Liver (tissue), 8 donors: ENCODE measurements at regions not wholly inside any gene's neighbourhood (a gene's known extent, or its start where the extent isn't known, plus 50 kb on each side); places are given as distances from the start of the nearest gene placed in this dataset.
"Not testable (repeated sequence)": the region's sequence is repeated elsewhere in the genome, so short reads cannot be mapped to it uniquely, and the experiment has no call there.

Experiments
- DNase-seq: peaks from one replicate; pipeline ENCODE4 v3.0.0-alpha.2; 2017; ENCODE audit warnings: low spot score
- H3K27ac ChIP-seq, 2 donors: one replicate each; pipeline ENCODE4 v1.7.0; 2013; ENCODE audit warnings: inconsistent platforms in 2 of 2, low read length in 2 of 2, control low read depth in 1 of 2, low read depth in 1 of 2, mild to moderate bottlenecking in 1 of 2
- H3K27me3 ChIP-seq, 4 donors: one replicate each; pipeline versions ENCODE4 v1.6.1 to v1.7.0; 2013; ENCODE audit warnings: low read length in 3 of 4, inconsistent platforms in 1 of 4, mild to moderate bottlenecking in 1 of 4, moderate library complexity in 1 of 4; ENCODE audit not compliant: control insufficient read depth in 4 of 4, insufficient read depth in 4 of 4
- H3K36me3 ChIP-seq, 4 donors: one replicate each; pipeline versions ENCODE4 v1.6.1 to v1.7.0; 2013; ENCODE audit warnings: low read length in 3 of 4, mild to moderate bottlenecking in 3 of 4, low read depth in 1 of 4, moderate library complexity in 1 of 4; ENCODE audit not compliant: control insufficient read depth in 4 of 4, insufficient read depth in 3 of 4
- H3K4me1 ChIP-seq, 4 donors: one replicate each; pipeline versions ENCODE4 v1.6.1 to v1.7.0; 2013; ENCODE audit warnings: low read length in 3 of 4, mild to moderate bottlenecking in 3 of 4, moderate library complexity in 1 of 4; ENCODE audit not compliant: control insufficient read depth in 4 of 4, insufficient read depth in 4 of 4
- H3K4me3 ChIP-seq, 3 donors: one replicate each; pipeline versions ENCODE4 v1.6.1 to v1.7.0; 2013; ENCODE audit warnings: low read length in 3 of 3, control low read depth in 1 of 3, low read depth in 1 of 3, mild to moderate bottlenecking in 1 of 3
- H3K9ac ChIP-seq, 2 donors: one replicate each; pipeline ENCODE4 v1.7.0; 2013; ENCODE audit warnings: low read length in 2 of 2, mild to moderate bottlenecking in 2 of 2, moderate library complexity in 2 of 2, control low read depth in 1 of 2, low read depth in 1 of 2
- H3K9me3 ChIP-seq, 4 donors: one replicate each; pipeline versions ENCODE4 v1.6.1 to v1.7.0; 2013; ENCODE audit warnings: low read length in 3 of 4; ENCODE audit not compliant: control insufficient read depth in 4 of 4
- ATF3 ChIP-seq: IDR thresholded peaks from 2 replicates; pipeline ENCODE4 v1.6.1; 2016; ENCODE audit warnings: antibody characterized with exemption
- CTCF ChIP-seq: fragments of 150-350 bp; IDR thresholded peaks from 2 replicates; pipeline ENCODE4 v1.5.1; 2017; ENCODE audit warnings: improper control_type of control experiment, low read depth, low read length; ENCODE audit not compliant: missing input control
- EGR1 ChIP-seq, 2 donors: IDR thresholded peaks; 2 replicates each; pipeline ENCODE4 v1.6.1; 2016 to 2018; ENCODE audit warnings: antibody characterized with exemption in 2 of 2, low read depth in 2 of 2
- FOXA1 ChIP-seq: IDR thresholded peaks from 2 replicates; pipeline ENCODE4 v1.6.1; 2016; ENCODE audit warnings: antibody characterized with exemption
- FOXA2 ChIP-seq: IDR thresholded peaks from 2 replicates; pipeline ENCODE4 v1.6.1; 2016; ENCODE audit warnings: antibody characterized with exemption
- GABPA ChIP-seq, 2 donors: IDR thresholded peaks in 1 of 2; conservative IDR thresholded peaks in 1 of 2; 2 replicates each; pipeline ENCODE4 v1.6.1; 2016; ENCODE audit warnings: antibody characterized with exemption in 2 of 2, mild to moderate bottlenecking in 1 of 2, moderate library complexity in 1 of 2
- HNF4A ChIP-seq, 2 donors: conservative IDR thresholded peaks; 2 replicates each; pipeline ENCODE4 v1.6.1; 2016; ENCODE audit warnings: antibody characterized with exemption in 2 of 2, mild to moderate bottlenecking in 2 of 2
- HNF4G ChIP-seq: IDR thresholded peaks from 2 replicates; pipeline ENCODE4 v1.6.1; 2016; ENCODE audit warnings: antibody characterized with exemption
- JUND ChIP-seq, 2 donors: IDR thresholded peaks; 2 replicates each; pipeline ENCODE4 v1.6.1; 2016; ENCODE audit warnings: antibody characterized with exemption in 2 of 2
- NR2F2 ChIP-seq: IDR thresholded peaks from 2 replicates; pipeline ENCODE4 v1.6.1; 2016; ENCODE audit warnings: antibody characterized with exemption
- RAD21 ChIP-seq, 2 donors: IDR thresholded peaks; 2 replicates each; pipeline ENCODE4 v1.6.1; 2016; ENCODE audit warnings: antibody characterized with exemption in 2 of 2, mild to moderate bottlenecking in 2 of 2
- RXRA ChIP-seq, 2 donors: IDR thresholded peaks; 2 replicates each; pipeline ENCODE4 v1.6.1; 2017 to 2018; ENCODE audit warnings: antibody characterized with exemption in 2 of 2, mild to moderate bottlenecking in 1 of 2
- SP1 ChIP-seq: IDR thresholded peaks from 2 replicates; pipeline ENCODE4 v1.6.1; 2018; ENCODE audit warnings: antibody characterized with exemption, mild to moderate bottlenecking
- TAF1 ChIP-seq: conservative IDR thresholded peaks from 2 replicates; pipeline ENCODE4 v1.6.1; 2016; ENCODE audit warnings: antibody characterized with exemption, mild to moderate bottlenecking
- YY1 ChIP-seq: IDR thresholded peaks from 2 replicates; pipeline ENCODE4 v1.6.1; 2016; ENCODE audit warnings: antibody characterized with exemption, mild to moderate bottlenecking
- WGBS: extraction: QIAGEN DNeasy Blood & Tissue Kit; methylation state at CpG from one replicate; pipeline ENCODE4 v1.1.7; 2013; 5-methylcytosine and 5-hydroxymethylcytosine counted together
- TF ChIP-seq, protein P1 (sequence below): IDR thresholded peaks from 2 replicates; pipeline ENCODE4 v1.6.1; 2016; ENCODE audit warnings: antibody characterized with exemption
- TF ChIP-seq, protein P2 (sequence below): IDR thresholded peaks from 2 replicates; pipeline ENCODE4 v1.6.1; 2016; ENCODE audit warnings: antibody characterized with exemption
- TF ChIP-seq, protein P3 (sequence below): IDR thresholded peaks from 2 replicates; pipeline ENCODE4 v1.6.1; 2016; ENCODE audit warnings: antibody characterized with exemption, mild to moderate bottlenecking
- donor health status: healthy.
- donor health status: healthy.
- donor health status: healthy.
- donor health status: healthy.
- donor health status: healthy.

DNA sequence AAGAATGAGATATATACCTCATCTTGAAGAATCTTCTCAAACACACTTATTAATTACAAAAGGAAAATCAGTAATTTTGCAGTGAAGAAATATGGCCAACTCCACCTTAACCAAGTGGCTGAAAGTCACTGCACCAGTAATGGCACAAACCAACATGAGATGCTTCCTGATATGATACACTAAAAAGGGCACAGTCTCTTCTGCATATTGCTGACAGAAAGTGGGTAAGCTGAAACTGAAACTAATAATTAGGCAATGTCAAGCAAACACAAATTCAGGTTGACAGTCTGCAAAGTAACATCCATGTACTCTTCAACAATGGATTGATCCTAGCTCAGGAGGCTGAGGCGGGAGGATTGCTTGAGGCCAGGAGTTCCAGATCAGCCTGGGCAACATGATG is 56.1 kb downstream of the ZNF22 start:
- 97% methylated on average over 1 of the region's 1 CpG for WGBS

DNA sequence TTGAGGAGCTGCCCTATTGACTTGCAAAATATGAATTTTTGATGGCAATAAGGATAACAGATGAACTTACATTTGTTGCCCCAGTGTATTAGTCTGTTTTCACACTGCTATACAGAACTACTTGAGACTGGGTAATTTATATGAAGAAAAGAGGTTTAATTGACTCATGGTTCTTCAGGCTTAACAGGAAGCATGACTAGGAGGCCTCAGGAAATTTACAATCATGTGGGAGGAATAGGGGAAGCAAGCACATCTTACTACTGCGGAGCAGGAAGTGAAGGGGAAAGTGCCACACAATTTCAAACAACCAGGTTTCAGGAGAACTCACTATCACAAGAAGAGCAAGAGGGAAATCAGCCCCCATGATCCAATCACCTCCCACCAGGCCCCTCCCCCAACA is 57.9 kb downstream of the ZNF22 start:
- Histone ChIP-seq H3K4me1 (no peaks in the 10 kb centered on the region), H3K9me3 (no peaks in the 10 kb centered on the region), H3K27ac (no peak overlapping the region), H3K27me3 (no peaks in the 10 kb centered on the region), H3K36me3 (no peaks in the 10 kb centered on the region), H3K4me3 (no peak overlapping the region), H3K9ac (no peak overlapping the region)
- 76% methylated on average over 1 of the region's 1 CpG for WGBS
- TF ChIP-seq HNF4A (conservative IDR thresholded peaks at IDR 0.05) (no peak), NR2F2 (no peak), ATF3 (no peak), CTCF (no peak), HNF4G (no peak), SP1 (no peak), GABPA (IDR thresholded peaks at IDR 0.05 in 1 of 2, conservative IDR thresholded peaks at IDR 0.05 in 1 of 2) (no peak), FOXA1 (no peak), RXRA (IDR thresholded peaks at IDR 0.05) (no peak), YY1 (no peak), EGR1 (IDR thresholded peaks at IDR 0.05; ENCODE audit: low read depth in 2 of 2) (no peak), JUND (IDR thresholded peaks at IDR 0.05) (no peak), RAD21 (IDR thresholded peaks at IDR 0.05) (no peak), TAF1 (no peak), FOXA2 (no peak)
- TF ChIP-seq, protein P1, sequence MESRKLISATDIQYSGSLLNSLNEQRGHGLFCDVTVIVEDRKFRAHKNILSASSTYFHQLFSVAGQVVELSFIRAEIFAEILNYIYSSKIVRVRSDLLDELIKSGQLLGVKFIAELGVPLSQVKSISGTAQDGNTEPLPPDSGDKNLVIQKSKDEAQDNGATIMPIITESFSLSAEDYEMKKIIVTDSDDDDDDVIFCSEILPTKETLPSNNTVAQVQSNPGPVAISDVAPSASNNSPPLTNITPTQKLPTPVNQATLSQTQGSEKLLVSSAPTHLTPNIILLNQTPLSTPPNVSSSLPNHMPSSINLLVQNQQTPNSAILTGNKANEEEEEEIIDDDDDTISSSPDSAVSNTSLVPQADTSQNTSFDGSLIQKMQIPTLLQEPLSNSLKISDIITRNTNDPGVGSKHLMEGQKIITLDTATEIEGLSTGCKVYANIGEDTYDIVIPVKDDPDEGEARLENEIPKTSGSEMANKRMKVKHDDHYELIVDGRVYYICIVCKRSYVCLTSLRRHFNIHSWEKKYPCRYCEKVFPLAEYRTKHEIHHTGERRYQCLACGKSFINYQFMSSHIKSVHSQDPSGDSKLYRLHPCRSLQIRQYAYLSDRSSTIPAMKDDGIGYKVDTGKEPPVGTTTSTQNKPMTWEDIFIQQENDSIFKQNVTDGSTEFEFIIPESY, result no peak
- TF ChIP-seq, protein P2, sequence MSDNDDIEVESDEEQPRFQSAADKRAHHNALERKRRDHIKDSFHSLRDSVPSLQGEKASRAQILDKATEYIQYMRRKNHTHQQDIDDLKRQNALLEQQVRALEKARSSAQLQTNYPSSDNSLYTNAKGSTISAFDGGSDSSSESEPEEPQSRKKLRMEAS, result no peak
- TF ChIP-seq, protein P3, sequence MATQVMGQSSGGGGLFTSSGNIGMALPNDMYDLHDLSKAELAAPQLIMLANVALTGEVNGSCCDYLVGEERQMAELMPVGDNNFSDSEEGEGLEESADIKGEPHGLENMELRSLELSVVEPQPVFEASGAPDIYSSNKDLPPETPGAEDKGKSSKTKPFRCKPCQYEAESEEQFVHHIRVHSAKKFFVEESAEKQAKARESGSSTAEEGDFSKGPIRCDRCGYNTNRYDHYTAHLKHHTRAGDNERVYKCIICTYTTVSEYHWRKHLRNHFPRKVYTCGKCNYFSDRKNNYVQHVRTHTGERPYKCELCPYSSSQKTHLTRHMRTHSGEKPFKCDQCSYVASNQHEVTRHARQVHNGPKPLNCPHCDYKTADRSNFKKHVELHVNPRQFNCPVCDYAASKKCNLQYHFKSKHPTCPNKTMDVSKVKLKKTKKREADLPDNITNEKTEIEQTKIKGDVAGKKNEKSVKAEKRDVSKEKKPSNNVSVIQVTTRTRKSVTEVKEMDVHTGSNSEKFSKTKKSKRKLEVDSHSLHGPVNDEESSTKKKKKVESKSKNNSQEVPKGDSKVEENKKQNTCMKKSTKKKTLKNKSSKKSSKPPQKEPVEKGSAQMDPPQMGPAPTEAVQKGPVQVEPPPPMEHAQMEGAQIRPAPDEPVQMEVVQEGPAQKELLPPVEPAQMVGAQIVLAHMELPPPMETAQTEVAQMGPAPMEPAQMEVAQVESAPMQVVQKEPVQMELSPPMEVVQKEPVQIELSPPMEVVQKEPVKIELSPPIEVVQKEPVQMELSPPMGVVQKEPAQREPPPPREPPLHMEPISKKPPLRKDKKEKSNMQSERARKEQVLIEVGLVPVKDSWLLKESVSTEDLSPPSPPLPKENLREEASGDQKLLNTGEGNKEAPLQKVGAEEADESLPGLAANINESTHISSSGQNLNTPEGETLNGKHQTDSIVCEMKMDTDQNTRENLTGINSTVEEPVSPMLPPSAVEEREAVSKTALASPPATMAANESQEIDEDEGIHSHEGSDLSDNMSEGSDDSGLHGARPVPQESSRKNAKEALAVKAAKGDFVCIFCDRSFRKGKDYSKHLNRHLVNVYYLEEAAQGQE, result no peak
- no peak for DNase-seq

More for the DNA sequence above, 56.1 kb downstream of the ZNF22 start:
- not testable (repeated sequence) for DNase-seq, H3K27me3 ChIP-seq, H3K4me1 ChIP-seq, H3K9me3 ChIP-seq, H3K4me3 ChIP-seq, H3K9ac ChIP-seq, H3K27ac ChIP-seq, H3K36me3 ChIP-seq
